SU-DHL-6 (cell line): ENCODE measurements at regions not wholly inside any gene's neighbourhood (a gene's known extent, or its start where the extent isn't known, plus 50 kb on each side); places are given as distances from the start of the nearest gene placed in this dataset.

Source experiments
- H2AFZ ChIP-seq: fragments of 200-600 bp; sonication (generic); 2 replicates; pipeline ENCODE4 v1.6.1; 2014; ENCODE audit warnings: low read depth, mild to moderate bottlenecking, moderate library complexity, mixed read lengths, antibody characterized with exemption, low read length; ENCODE audit not compliant: severe bottlenecking
- H3F3A ChIP-seq: fragments of 200-600 bp; shearing (Covaris generic); 2 replicates; pipeline ENCODE4 v1.6.0; 2016; ENCODE audit warnings: antibody characterized with exemption, mild to moderate bottlenecking; ENCODE audit not compliant: insufficient read depth
- H3K27ac ChIP-seq: fragments of 200-600 bp; sonication (generic); 2 replicates; pipeline ENCODE4 v1.5.1; 2016; ENCODE audit warnings: low read depth, mild to moderate bottlenecking, low read length, moderate library complexity, mixed read lengths
- H3K27me3 ChIP-seq: fragments of 200-600 bp; sonication (generic), shearing (Covaris generic); 2 replicates; pipeline ENCODE4 v1.6.0; 2014; ENCODE audit warnings: mild to moderate bottlenecking, low read length
- H3K36me3 ChIP-seq: fragments of 200-600 bp; sonication (generic); 2 replicates; pipeline ENCODE4 v1.6.1; 2014; ENCODE audit warnings: mild to moderate bottlenecking, low read length, mixed read lengths
- H3K4me2 ChIP-seq: fragments of 300-600, 200-600 bp; shearing (Covaris generic), sonication (generic); 2 replicates; pipeline ENCODE4 v1.6.0; 2014; ENCODE audit warnings: low read length, low read depth, mild to moderate bottlenecking; ENCODE audit not compliant: poor library complexity, severe bottlenecking
- H3K4me3 ChIP-seq: fragments of 200-600 bp; sonication (generic); 2 replicates; pipeline ENCODE4 v1.5.1; 2014; ENCODE audit warnings: antibody characterized with exemption, low read length, mild to moderate bottlenecking, mixed read lengths; ENCODE audit not compliant: insufficient read depth, poor library complexity, severe bottlenecking
- H3K79me2 ChIP-seq: fragments of 200-600 bp; sonication (generic); 2 replicates; pipeline ENCODE4 v1.6.1; 2014; ENCODE audit warnings: mild to moderate bottlenecking, low read length, moderate library complexity; ENCODE audit not compliant: insufficient read depth
- H3K9ac ChIP-seq: fragments of 200-600 bp; sonication (generic); 2 replicates; pipeline ENCODE4 v1.7.0; 2014; ENCODE audit warnings: mild to moderate bottlenecking, low read length
- H3K9me2 ChIP-seq: fragments of 200-600 bp; sonication (generic); replicated peaks from 2 replicates; pipeline ENCODE4 v1.6.1; 2014; ENCODE audit warnings: low read length; ENCODE audit not compliant: insufficient read depth
- H3K9me3 ChIP-seq: fragments of 200-600 bp; sonication (generic); 2 replicates; pipeline ENCODE4 v1.6.1; 2014; ENCODE audit warnings: low read length, mixed read lengths; ENCODE audit not compliant: insufficient read depth
- H4K20me1 ChIP-seq: fragments of 200-600 bp; sonication (generic); 2 replicates; pipeline ENCODE4 v1.6.1; 2014; ENCODE audit warnings: low read depth, mild to moderate bottlenecking, antibody characterized with exemption, low read length, moderate library complexity, mixed read lengths
- CTCF ChIP-seq: fragments of 200-600 bp; sonication (generic); IDR thresholded peaks from one replicate; pipeline ENCODE4 v1.5.1; 2017; ENCODE audit warnings: antibody characterized with exemption, mild to moderate bottlenecking, low read length, moderate library complexity; ENCODE audit not compliant: insufficient read depth, poor library complexity, severe bottlenecking
- EZH2phosphoT487 ChIP-seq: fragments of 200-600 bp; sonication (generic), shearing (Covaris generic); conservative IDR thresholded peaks from 2 replicates; pipeline ENCODE4 v1.6.1; 2018; ENCODE audit warnings: mild to moderate bottlenecking, antibody characterized with exemption, low read length, moderate library complexity, mixed read lengths

- H3K36me3 ChIP-seq = no peaks in the 10 kb centered on the region
- no peaks in the 10 kb centered on the region for H3K9me2 ChIP-seq
- no peak overlapping the region for H3K4me3 ChIP-seq
- H3K9me3 ChIP-seq = no peaks in the 10 kb centered on the region
- no peak overlapping the region for H3K27ac ChIP-seq
- H3F3A ChIP-seq = no peaks in the 10 kb centered on the region
- no peaks in the 10 kb centered on the region for H3K79me2 ChIP-seq
- H3K9ac ChIP-seq = no peak overlapping the region
- no peak overlapping the region for H2AFZ ChIP-seq
- TF ChIP-seq CTCF = no peak
- TF ChIP-seq EZH2phosphoT487 = no peak
- no peaks in the 10 kb centered on the region for H3K27me3 ChIP-seq
- H4K20me1 ChIP-seq = no peaks in the 10 kb centered on the region
- H3K4me2 ChIP-seq = no peak overlapping the region
These were observed 186.8 kb downstream of the FAM181B start for GRCh38 chr11:82546661-82547557.

GRCh38 chr11:82539669-82540068 lies 194.0 kb downstream of the FAM181B start:
- Histone ChIP-seq H3K79me2 (no peaks in the 10 kb centered on the region), H3K4me3 (no peak overlapping the region), H3K27ac (no peak overlapping the region), H4K20me1 (no peaks in the 10 kb centered on the region), H3K27me3 (no peaks in the 10 kb centered on the region), H3F3A (no peaks in the 10 kb centered on the region), H2AFZ (no peak overlapping the region), H3K36me3 (no peaks in the 10 kb centered on the region), H3K9ac (no peak overlapping the region), H3K9me2 (no peaks in the 10 kb centered on the region), H3K4me2 (no peak overlapping the region), H3K9me3 (no peaks in the 10 kb centered on the region)
- TF ChIP-seq EZH2phosphoT487 (no peak), CTCF (no peak)

- H3K4me2 ChIP-seq = no peak overlapping the region
- H3K9me3 ChIP-seq = no peaks in the 10 kb centered on the region
- TF ChIP-seq CTCF (no peak), EZH2phosphoT487 (no peak)
- H3K4me3 ChIP-seq = no peak overlapping the region
- H3K79me2 ChIP-seq = no peaks in the 10 kb centered on the region
- H3F3A ChIP-seq = no peaks in the 10 kb centered on the region
- no peaks in the 10 kb centered on the region for H3K36me3 ChIP-seq
- H4K20me1 ChIP-seq = no peaks in the 10 kb centered on the region
- H3K9me2 ChIP-seq = no peaks in the 10 kb centered on the region
- no peak overlapping the region for H3K9ac ChIP-seq
- H3K27ac ChIP-seq = no peak overlapping the region
- no peaks in the 10 kb centered on the region for H3K27me3 ChIP-seq
- no peak overlapping the region for H2AFZ ChIP-seq
These were observed 197.0 kb downstream of the FAM181B start for GRCh38 chr11:82536706-82537105.
